Chondrocyte (in vitro differentiated cells): ENCODE measurements at regions not wholly inside any gene's neighbourhood (a gene's known extent, or its start where the extent isn't known, plus 50 kb on each side); places are given as distances from the start of the nearest gene placed in this dataset.

Source experiments
- DNase-seq: peaks from one replicate; pipeline ENCODE4 v3.0.0; 2021; ENCODE audit warnings: mixed read lengths, low spot score
- H3K27ac Mint-ChIP-seq: one replicate; pipeline ENCODE4 v1.8.0; 2021; ENCODE audit warnings: mild to moderate bottlenecking, moderate library complexity, mixed read lengths; ENCODE audit not compliant: unreplicated experiment
- H3K27me3 Mint-ChIP-seq: 2 replicates; pipeline ENCODE4 v1.8.0; 2021; ENCODE audit warnings: low read depth, mixed read lengths
- H3K36me3 Mint-ChIP-seq: 2 replicates; pipeline ENCODE4 v1.8.0; 2021; ENCODE audit warnings: low read depth, mixed read lengths
- H3K4me1 Mint-ChIP-seq: 2 replicates; pipeline ENCODE4 v1.8.0; 2021; ENCODE audit warnings: low read depth, mild to moderate bottlenecking, mixed read lengths
- H3K4me3 Mint-ChIP-seq: one replicate; pipeline ENCODE4 v1.8.0; 2021; ENCODE audit warnings: mild to moderate bottlenecking, moderate library complexity, mixed read lengths; ENCODE audit not compliant: unreplicated experiment
- H3K9me3 Mint-ChIP-seq: 2 replicates; pipeline ENCODE4 v1.8.0; 2021; ENCODE audit warnings: low read depth, mixed read lengths
- CTCF ChIP-seq: fragments of 200-600 bp; sonication (generic); IDR thresholded peaks from 2 replicates; pipeline ENCODE4 v1.5.0; 2021; ENCODE audit warnings: antibody characterized with exemption, mild to moderate bottlenecking, moderate library complexity

- peaks cover 6% of the 10 kb centered on the region for H3K9me3 Mint-ChIP-seq
- TF ChIP-seq CTCF = no peak
- H3K4me1 Mint-ChIP-seq = peaks cover 87% of the 10 kb centered on the region
- H3K36me3 Mint-ChIP-seq = no peaks in the 10 kb centered on the region
- peak overlapping the region; percentile 42 for H3K27ac Mint-ChIP-seq
- no peak for DNase-seq
- no peak overlapping the region for H3K4me3 Mint-ChIP-seq
- no peaks in the 10 kb centered on the region for H3K27me3 Mint-ChIP-seq
These were observed 74.4 kb downstream of the LUZP4 start for GRCh38 chrX:115363897-115364296.

GRCh38 chrX:115364670-115365069 is 75.2 kb downstream of the LUZP4 start:
- Mint-ChIP-seq H3K27me3 (no peaks in the 10 kb centered on the region), H3K36me3 (no peaks in the 10 kb centered on the region), H3K4me3 (no peak overlapping the region), H3K4me1 (peaks cover 87% of the 10 kb centered on the region), H3K27ac (peak overlapping the region; percentile 5), H3K9me3 (peaks cover 6% of the 10 kb centered on the region)
- no peak for DNase-seq
- TF ChIP-seq CTCF = no peak

GRCh38 chrX:115366535-115366934 is 77.0 kb downstream of the LUZP4 start:
- no peaks in the 10 kb centered on the region for H3K27me3 Mint-ChIP-seq
- no peak for DNase-seq
- H3K4me1 Mint-ChIP-seq = peaks cover 86% of the 10 kb centered on the region
- no peak overlapping the region for H3K4me3 Mint-ChIP-seq
- H3K36me3 Mint-ChIP-seq = no peaks in the 10 kb centered on the region
- peaks cover 6% of the 10 kb centered on the region for H3K9me3 Mint-ChIP-seq
- H3K27ac Mint-ChIP-seq = peak overlapping the region; percentile 96
- no peak for TF ChIP-seq CTCF

GRCh38 chrX:115367455-115367854 is 77.9 kb downstream of the LUZP4 start:
- H3K9me3 Mint-ChIP-seq = peaks cover 2% of the 10 kb centered on the region
- no peaks in the 10 kb centered on the region for H3K36me3 Mint-ChIP-seq
- no peak for DNase-seq
- peaks cover 88% of the 10 kb centered on the region for H3K4me1 Mint-ChIP-seq
- no peak for TF ChIP-seq CTCF
- no peak overlapping the region for H3K4me3 Mint-ChIP-seq
- H3K27ac Mint-ChIP-seq = peak overlapping the region; percentile 96
- H3K27me3 Mint-ChIP-seq = no peaks in the 10 kb centered on the region

GRCh38 chrX:115367951-115368350 is 78.4 kb downstream of the LUZP4 start:
- Mint-ChIP-seq H3K27me3 (no peaks in the 10 kb centered on the region), H3K9me3 (peaks cover 2% of the 10 kb centered on the region), H3K27ac (peak overlapping the region; percentile 96), H3K36me3 (no peaks in the 10 kb centered on the region), H3K4me1 (peaks cover 88% of the 10 kb centered on the region), H3K4me3 (peak overlapping the region; percentile 14)
- TF ChIP-seq CTCF = peak; percentile 44
- DNase-seq = no peak
